Endothelial cell of umbilical vein (primary cell): ENCODE measurements at regions not wholly inside any gene's neighbourhood (a gene's known extent, or its start where the extent isn't known, plus 50 kb on each side); places are given as distances from the start of the nearest gene placed in this dataset.

ENCODE experiments used
- BruUV-seq: library from RNA; stranded (reverse); fragments of 400-500 nt; replicated peaks from 2 replicates; lab custom pipeline; 2021; lab: Mats Ljungman, UMichigan
- CTCF ChIA-PET: fragments of 300-600, 350-600 bp; sonication (Branson Sonifier 250); formaldehyde crosslinking; loops from one replicate; lab custom pipeline; 2021; ENCODE audit warnings: antibody characterized with exemption, inconsistent platforms; lab: Charles Lee
- POLR2A ChIA-PET: fragments of 300-600, 350-600 bp; sonication (Branson Sonifier 250); formaldehyde crosslinking; loops from one replicate; lab custom pipeline; 2021; ENCODE audit warnings: antibody characterized with exemption, inconsistent platforms; lab: Charles Lee
- DNase-seq: peaks from one replicate; pipeline ENCODE4 v3.0.0-alpha.2; 2011; ENCODE audit warnings: low read depth, low spot score
- FAIRE-seq: peaks from 2 replicates; lab custom pipeline; 2011; peaks lifted over from hg19 to GRCh38; lab: Jason Lieb, UNC
- H2AFZ ChIP-seq: 2 replicates; pipeline ENCODE4 v1.6.0; 2012; ENCODE audit warnings: low read depth, low read length, control low read depth, inconsistent platforms
- H3K27ac ChIP-seq: 2 replicates; pipeline ENCODE4 v1.5.1; 2011; ENCODE audit warnings: low read depth, mild to moderate bottlenecking, control low read depth, low read length, moderate library complexity; ENCODE audit not compliant: insufficient read depth
- H3K27me3 ChIP-seq, 2 experiments: 2 replicates each; pipeline versions ENCODE4 v1.6.0 to v1.6.1; 2011; ENCODE audit warnings: low read length in 2 of 2, mixed read lengths in 1 of 2; ENCODE audit not compliant: control insufficient read depth in 2 of 2, insufficient read depth in 2 of 2
- H3K36me3 ChIP-seq, 2 experiments: 2 replicates in 1 of 2; 3 replicates in 1 of 2; pipeline ENCODE4 v1.5.1; 2011; ENCODE audit warnings: low read length in 2 of 2, mild to moderate bottlenecking in 1 of 2, moderate library complexity in 1 of 2; ENCODE audit not compliant: control insufficient read depth in 2 of 2, insufficient read depth in 2 of 2; ENCODE audit errors: extremely low read depth in 1 of 2
- H3K4me1 ChIP-seq: 3 replicates; pipeline ENCODE4 v1.5.1; 2011; ENCODE audit warnings: mild to moderate bottlenecking, low read length; ENCODE audit not compliant: control insufficient read depth, insufficient read depth; ENCODE audit errors: extremely low read depth
- H3K4me2 ChIP-seq: 2 replicates; pipeline ENCODE4 v1.6.1; 2011; ENCODE audit warnings: low read length, control low read depth, mixed read lengths; ENCODE audit not compliant: insufficient read depth
- H3K4me3 ChIP-seq, 3 experiments: fragments of 200-600 bp in 1 of 3; sonication (generic), shearing (Covaris generic) in 1 of 3; replicated peaks in 1 of 3; 2 replicates each; pipeline ENCODE4 v1.5.1; 2011 to 2016; ENCODE audit warnings: control low read depth in 3 of 3, low read length in 3 of 3, mild to moderate bottlenecking in 2 of 3, inconsistent platforms in 1 of 3, low read depth in 1 of 3, moderate library complexity in 1 of 3; ENCODE audit not compliant: insufficient read depth in 1 of 3
- H3K79me2 ChIP-seq: 2 replicates; pipeline ENCODE4 v1.6.0; 2012; ENCODE audit warnings: low read length, inconsistent platforms; ENCODE audit not compliant: control insufficient read depth, insufficient read depth
- H3K9ac ChIP-seq: replicated peaks from 2 replicates; pipeline ENCODE3; 2011; ENCODE audit warnings: low read length, control low read depth; ENCODE audit not compliant: insufficient read depth; ENCODE audit errors: extremely low read depth
- H3K9me1 ChIP-seq: replicated peaks from 3 replicates; pipeline ENCODE4 v1.6.0; 2011; ENCODE audit warnings: mild to moderate bottlenecking, low read length; ENCODE audit not compliant: control insufficient read depth, insufficient read depth; ENCODE audit errors: extremely low read depth
- H3K9me3 ChIP-seq: replicated peaks from 2 replicates; pipeline ENCODE4 v1.5.1; 2012; ENCODE audit warnings: low read length, inconsistent platforms; ENCODE audit not compliant: control insufficient read depth, insufficient read depth
- H4K20me1 ChIP-seq: replicated peaks from 2 replicates; pipeline ENCODE3; 2011; ENCODE audit warnings: mild to moderate bottlenecking, low read length; ENCODE audit not compliant: control insufficient read depth, insufficient read depth; ENCODE audit errors: extremely low read depth
- EZH2 ChIP-seq: IDR thresholded peaks from 2 replicates; pipeline ENCODE4 v1.6.1; 2012; ENCODE audit warnings: borderline replicate concordance, low read depth, mild to moderate bottlenecking, moderate library complexity, low read length, inconsistent platforms; ENCODE audit not compliant: severe bottlenecking
- GATA2 ChIP-seq: IDR thresholded peaks from 2 replicates; pipeline ENCODE4 v1.7.0; 2011; ENCODE audit warnings: low read depth, mild to moderate bottlenecking, moderate library complexity, mixed read lengths, low read length; ENCODE audit not compliant: insufficient read length, insufficient read depth
- POLR2A ChIP-seq: IDR thresholded peaks from 2 replicates; pipeline ENCODE4 v1.6.1; 2012; ENCODE audit warnings: low read depth, mild to moderate bottlenecking, control low read depth, low read length
- POLR2AphosphoS5 ChIP-seq: IDR thresholded peaks from 2 replicates; pipeline ENCODE4 v1.6.1; 2012; ENCODE audit warnings: low read depth, mild to moderate bottlenecking, control low read depth, low read length, moderate library complexity; ENCODE audit not compliant: insufficient read depth
- dilution Hi-C: fragments of 300-500 bp; cut with MboI; formaldehyde crosslinking; loops from one replicate; pipeline ENCODE4 v1.15.0; 2019; ENCODE audit warnings: low sequenced_read_pairs; ENCODE audit not compliant: extremely low pct_ligation_motif_present
- intact Hi-C: fragments of 100-400 bp; cut with micrococcal nuclease; formaldehyde crosslinking; loops from one replicate; pipeline ENCODE4 v1.10.0; 2022
- TF ChIP-seq, protein P1 (sequence below), 2 donors: IDR thresholded peaks; 1 replicate in 1 of 2; 2 replicates in 1 of 2; pipeline ENCODE4 v1.5.1; 2011; ENCODE audit warnings: low read length in 2 of 2, mild to moderate bottlenecking in 2 of 2, moderate library complexity in 2 of 2, control low read depth in 1 of 2, inconsistent platforms in 1 of 2, low read depth in 1 of 2; ENCODE audit not compliant: insufficient read depth in 1 of 2; ENCODE audit errors: extremely low read depth in 1 of 2
- TF ChIP-seq, protein P2 (sequence below): IDR thresholded peaks from 2 replicates; pipeline ENCODE4 v1.6.1; 2011; ENCODE audit not compliant: insufficient read depth, insufficient read length

DNA sequence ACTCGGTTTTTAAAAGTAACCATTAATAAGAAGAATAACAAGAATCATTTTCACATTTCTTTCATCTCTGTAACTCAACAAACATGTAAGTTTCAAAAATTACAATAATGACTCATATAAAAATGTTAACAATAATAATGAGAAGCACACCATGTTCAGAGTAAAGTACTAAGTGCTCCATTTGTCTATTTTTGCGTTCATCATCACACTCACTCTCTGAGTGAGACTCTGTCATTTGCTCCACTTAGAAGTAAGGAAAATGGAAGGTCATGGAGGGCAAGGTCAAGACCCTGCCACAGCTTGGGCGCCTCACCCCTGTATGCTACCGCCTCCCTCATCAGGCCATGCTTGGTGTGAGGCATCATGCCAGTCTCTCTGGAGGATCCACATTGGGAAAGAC is 129.9 kb downstream of the TMEM30B start:
- ChIA-PET POLR2A (interaction anchor here (0.6 kb wide), 1 partner anchor 559 kb away, joined by 3 read pairs; no protein-coding TSS in a partner anchor), CTCF (no interaction called here)
- Histone ChIP-seq H3K27ac (no peak overlapping the region), H2AFZ (no peak overlapping the region), H3K4me2 (no peak overlapping the region), H3K36me3 (no peaks in the 10 kb centered on the region), H3K79me2 (no peaks in the 10 kb centered on the region), H3K9me3 (no peaks in the 10 kb centered on the region), H3K4me3 (no peak overlapping the region), H3K27me3 (no peaks in the 10 kb centered on the region), H3K9ac (no peak overlapping the region), H4K20me1 (no peaks in the 10 kb centered on the region), H3K9me1 (no peaks in the 10 kb centered on the region), H3K4me1 (peaks cover 21% of the 10 kb centered on the region)
- FAIRE-seq: no peak
- no TSS peak for BruUV-seq
- intact Hi-C loops: no loop called here
- TF ChIP-seq POLR2AphosphoS5 (no peak), GATA2 (no peak)
- TF ChIP-seq, protein P1, sequence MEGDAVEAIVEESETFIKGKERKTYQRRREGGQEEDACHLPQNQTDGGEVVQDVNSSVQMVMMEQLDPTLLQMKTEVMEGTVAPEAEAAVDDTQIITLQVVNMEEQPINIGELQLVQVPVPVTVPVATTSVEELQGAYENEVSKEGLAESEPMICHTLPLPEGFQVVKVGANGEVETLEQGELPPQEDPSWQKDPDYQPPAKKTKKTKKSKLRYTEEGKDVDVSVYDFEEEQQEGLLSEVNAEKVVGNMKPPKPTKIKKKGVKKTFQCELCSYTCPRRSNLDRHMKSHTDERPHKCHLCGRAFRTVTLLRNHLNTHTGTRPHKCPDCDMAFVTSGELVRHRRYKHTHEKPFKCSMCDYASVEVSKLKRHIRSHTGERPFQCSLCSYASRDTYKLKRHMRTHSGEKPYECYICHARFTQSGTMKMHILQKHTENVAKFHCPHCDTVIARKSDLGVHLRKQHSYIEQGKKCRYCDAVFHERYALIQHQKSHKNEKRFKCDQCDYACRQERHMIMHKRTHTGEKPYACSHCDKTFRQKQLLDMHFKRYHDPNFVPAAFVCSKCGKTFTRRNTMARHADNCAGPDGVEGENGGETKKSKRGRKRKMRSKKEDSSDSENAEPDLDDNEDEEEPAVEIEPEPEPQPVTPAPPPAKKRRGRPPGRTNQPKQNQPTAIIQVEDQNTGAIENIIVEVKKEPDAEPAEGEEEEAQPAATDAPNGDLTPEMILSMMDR (IDR thresholded peaks at IDR 0.05; ENCODE audit: extremely low read depth in 1 of 2, insufficient read depth in 1 of 2, low read depth in 1 of 2, low read length in 2 of 2): no peak
- dilution Hi-C loops: no loop called here
- no peak for DNase-seq

DNA sequence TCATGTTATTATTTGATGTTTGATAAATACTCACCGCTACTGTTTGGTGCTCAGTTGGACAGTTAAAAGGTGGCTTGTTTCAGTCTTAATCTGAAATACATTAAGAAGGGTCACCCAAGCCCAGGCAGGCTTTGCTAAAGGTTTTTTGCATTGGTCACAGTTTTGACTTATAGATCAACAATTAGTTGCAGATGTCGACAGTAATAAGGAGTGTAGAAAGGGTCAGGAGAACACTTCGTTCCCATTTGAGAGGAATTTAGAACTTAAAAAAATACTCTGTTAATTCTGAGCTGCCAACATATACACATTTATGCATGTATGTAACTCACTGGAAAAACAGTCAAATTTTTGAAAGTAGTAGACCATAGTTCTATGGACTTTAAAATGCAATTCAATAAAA is 130.3 kb downstream of the TMEM30B start:
- CTCF ChIA-PET: no interaction called here
- H3K9ac ChIP-seq: no peak overlapping the region
- H4K20me1 ChIP-seq: no peaks in the 10 kb centered on the region
- POLR2A ChIA-PET: interaction anchor here (0.6 kb wide), 1 partner anchor 559 kb away, joined by 3 read pairs; no protein-coding TSS in a partner anchor
- peaks cover 23% of the 10 kb centered on the region for H3K4me1 ChIP-seq
- no peaks in the 10 kb centered on the region for H3K27me3 ChIP-seq
- TF ChIP-seq GATA2 (no peak), POLR2AphosphoS5 (no peak), POLR2A (no peak), EZH2 (no peak)
- TF ChIP-seq, protein P2, sequence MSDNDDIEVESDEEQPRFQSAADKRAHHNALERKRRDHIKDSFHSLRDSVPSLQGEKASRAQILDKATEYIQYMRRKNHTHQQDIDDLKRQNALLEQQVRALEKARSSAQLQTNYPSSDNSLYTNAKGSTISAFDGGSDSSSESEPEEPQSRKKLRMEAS: no peak
- no peaks in the 10 kb centered on the region for H3K9me3 ChIP-seq
- H3K36me3 ChIP-seq: no peaks in the 10 kb centered on the region
- no TSS peak for BruUV-seq
- no peak for FAIRE-seq
- DNase-seq: no peak
- H3K4me3 ChIP-seq: no peak overlapping the region
- H3K9me1 ChIP-seq: no peaks in the 10 kb centered on the region
- H3K79me2 ChIP-seq: no peaks in the 10 kb centered on the region
- dilution Hi-C loops: no loop called here
- no peak overlapping the region for H2AFZ ChIP-seq
- H3K27ac ChIP-seq: no peak overlapping the region
- no peak overlapping the region for H3K4me2 ChIP-seq
- intact Hi-C loops: no loop called here
